Mammary epithelial cell (primary cell): ENCODE measurements at regions not wholly inside any gene's neighbourhood (a gene's known extent, or its start where the extent isn't known, plus 50 kb on each side); places are given as distances from the start of the nearest gene placed in this dataset.

Experiments
- CTCF ChIP-seq, 2 donors: IDR thresholded peaks in 1 of 2; conservative IDR thresholded peaks in 1 of 2; 2 replicates each; pipeline ENCODE4 v1.5.1; 2011 to 2012; ENCODE audit warnings: inconsistent platforms in 2 of 2, low read length in 2 of 2, mild to moderate bottlenecking in 2 of 2, control low read depth in 1 of 2, low read depth in 1 of 2; ENCODE audit not compliant: insufficient read depth in 1 of 2; ENCODE audit errors: extremely low read depth in 1 of 2
- EZH2 ChIP-seq: IDR thresholded peaks from 2 replicates; pipeline ENCODE4 v1.6.1; 2012; ENCODE audit warnings: low read length, inconsistent platforms, borderline replicate concordance

GRCh38 chr15:31782951-31783350 lies 247.4 kb upstream of the CHRNA7 start:
- no peak for TF ChIP-seq CTCF (conservative IDR thresholded peaks at IDR 0.05 in 1 of 2, IDR thresholded peaks at IDR 0.05 in 1 of 2; ENCODE audit: extremely low read depth in 1 of 2, insufficient read depth in 1 of 2, low read depth in 1 of 2, low read length in 2 of 2)
- no peak for TF ChIP-seq EZH2
